ENCODE measurements at regions not wholly inside any gene's neighbourhood (a gene's known extent, or its start where the extent isn't known, plus 50 kb on each side); places are given as distances from the start of the nearest gene placed in this dataset.
"Not testable (repeated sequence)": the region's sequence is repeated elsewhere in the genome, so short reads cannot be mapped to it uniquely, and the experiment has no call there.

- Histone ChIP-seq H3K4me1 (ENCODE audit: insufficient read depth, low read length) (no peaks in the 10 kb centered on the region), H3K4me2 (ENCODE audit: insufficient read depth, low read length) (no peak overlapping the region), H3K9me3 (ENCODE audit: low read depth, low read length) (no peaks in the 10 kb centered on the region), H4K20me1 (ENCODE audit: insufficient read depth, low read length) (no peaks in the 10 kb centered on the region), H2AFZ (ENCODE audit: low read length) (no peak overlapping the region), H3K4me3 (ENCODE audit: insufficient read depth, low read length) (no peak overlapping the region), H3K27me3 (ENCODE audit: insufficient read depth, low read length) (no peaks in the 10 kb centered on the region), H3K79me2 (ENCODE audit: insufficient read depth, low read length) (no peaks in the 10 kb centered on the region), H3K27ac (ENCODE audit: low read depth, low read length) (no peak overlapping the region), H3K36me3 (ENCODE audit: insufficient read depth, low read length) (no peaks in the 10 kb centered on the region)
- no peak for DNase-seq (ENCODE audit: insufficient read length, low spot score, missing footprints)
- TF ChIP-seq CTCF (IDR thresholded peaks at IDR 0.05; ENCODE audit: extremely low read depth, low read depth, low read length): no peak
These were observed 660.7 kb downstream of the LMO4 start for GRCh38 chr1:87989346-87989745.

GRCh38 chr1:87992536-87992935 lies 663.9 kb downstream of the LMO4 start:
- not testable (repeated sequence) for H2AFZ ChIP-seq (ENCODE audit: low read length); H3K36me3 ChIP-seq (ENCODE audit: insufficient read depth, low read length); H3K79me2 ChIP-seq (ENCODE audit: insufficient read depth, low read length); H3K27me3 ChIP-seq (ENCODE audit: insufficient read depth, low read length); H3K4me3 ChIP-seq (ENCODE audit: insufficient read depth, low read length); H3K9me3 ChIP-seq (ENCODE audit: low read depth, low read length); H3K4me2 ChIP-seq (ENCODE audit: insufficient read depth, low read length); H3K4me1 ChIP-seq (ENCODE audit: insufficient read depth, low read length); H4K20me1 ChIP-seq (ENCODE audit: insufficient read depth, low read length); DNase-seq (ENCODE audit: insufficient read length, low spot score, missing footprints); H3K27ac ChIP-seq (ENCODE audit: low read depth, low read length)

- H3K27ac ChIP-seq (ENCODE audit: low read depth, low read length): no peak overlapping the region
- TF ChIP-seq CTCF (IDR thresholded peaks at IDR 0.05; ENCODE audit: extremely low read depth, low read depth, low read length): no peak
- H4K20me1 ChIP-seq (ENCODE audit: insufficient read depth, low read length): no peaks in the 10 kb centered on the region
- DNase-seq (ENCODE audit: insufficient read length, low spot score, missing footprints): no peak
- no peak overlapping the region for H3K4me3 ChIP-seq (ENCODE audit: insufficient read depth, low read length)
- H2AFZ ChIP-seq (ENCODE audit: low read length): no peak overlapping the region
- no peaks in the 10 kb centered on the region for H3K36me3 ChIP-seq (ENCODE audit: insufficient read depth, low read length)
- no peaks in the 10 kb centered on the region for H3K9me3 ChIP-seq (ENCODE audit: low read depth, low read length)
- no peaks in the 10 kb centered on the region for H3K79me2 ChIP-seq (ENCODE audit: insufficient read depth, low read length)
- H3K27me3 ChIP-seq (ENCODE audit: insufficient read depth, low read length): no peaks in the 10 kb centered on the region
- H3K4me2 ChIP-seq (ENCODE audit: insufficient read depth, low read length): no peak overlapping the region
- H3K4me1 ChIP-seq (ENCODE audit: insufficient read depth, low read length): no peaks in the 10 kb centered on the region
These were observed 664.4 kb downstream of the LMO4 start for GRCh38 chr1:87993051-87993450.

DNA sequence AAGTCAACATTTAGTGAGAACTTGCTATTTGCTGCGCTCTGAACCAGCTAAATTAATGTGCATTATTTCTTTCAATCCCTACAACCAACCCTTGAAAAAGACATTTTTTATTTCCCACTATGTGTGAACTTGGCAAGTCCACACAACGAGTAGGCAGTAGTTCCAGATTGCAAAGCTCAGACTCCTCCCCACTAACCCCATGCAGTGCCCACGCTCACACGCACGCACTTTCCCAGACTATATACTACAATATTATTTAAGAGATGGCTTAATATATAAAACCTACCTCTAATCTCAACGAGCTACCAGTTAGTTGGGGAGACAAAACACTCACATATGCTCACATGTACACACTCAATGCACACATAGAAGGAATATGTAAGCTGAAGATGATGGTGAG lies 671.2 kb downstream of the LMO4 start:
- H2AFZ ChIP-seq (ENCODE audit: low read length): no peak overlapping the region
- H3K27me3 ChIP-seq (ENCODE audit: insufficient read depth, low read length): no peaks in the 10 kb centered on the region
- no peaks in the 10 kb centered on the region for H3K79me2 ChIP-seq (ENCODE audit: insufficient read depth, low read length)
- DNase-seq (ENCODE audit: insufficient read length, low spot score, missing footprints): no peak
- H3K9me3 ChIP-seq (ENCODE audit: low read depth, low read length): no peaks in the 10 kb centered on the region
- H3K27ac ChIP-seq (ENCODE audit: low read depth, low read length): no peak overlapping the region
- H3K4me1 ChIP-seq (ENCODE audit: insufficient read depth, low read length): peaks cover 12% of the 10 kb centered on the region
- H3K36me3 ChIP-seq (ENCODE audit: insufficient read depth, low read length): no peaks in the 10 kb centered on the region
- no peak overlapping the region for H3K4me2 ChIP-seq (ENCODE audit: insufficient read depth, low read length)
- no peaks in the 10 kb centered on the region for H4K20me1 ChIP-seq (ENCODE audit: insufficient read depth, low read length)
- TF ChIP-seq CTCF (IDR thresholded peaks at IDR 0.05; ENCODE audit: extremely low read depth, low read depth, low read length): no peak
- H3K4me3 ChIP-seq (ENCODE audit: insufficient read depth, low read length): no peak overlapping the region

- Histone ChIP-seq H3K36me3 (ENCODE audit: insufficient read depth, low read length) (no peaks in the 10 kb centered on the region), H3K27me3 (ENCODE audit: insufficient read depth, low read length) (no peaks in the 10 kb centered on the region), H3K79me2 (ENCODE audit: insufficient read depth, low read length) (no peaks in the 10 kb centered on the region), H3K4me3 (ENCODE audit: insufficient read depth, low read length) (no peak overlapping the region), H3K9me3 (ENCODE audit: low read depth, low read length) (no peaks in the 10 kb centered on the region), H2AFZ (ENCODE audit: low read length) (no peak overlapping the region), H4K20me1 (ENCODE audit: insufficient read depth, low read length) (no peaks in the 10 kb centered on the region), H3K27ac (ENCODE audit: low read depth, low read length) (peak overlapping the region; percentile 20), H3K4me2 (ENCODE audit: insufficient read depth, low read length) (peak overlapping the region; percentile 39), H3K4me1 (ENCODE audit: insufficient read depth, low read length) (peaks cover 12% of the 10 kb centered on the region)
- no peak for TF ChIP-seq CTCF (IDR thresholded peaks at IDR 0.05; ENCODE audit: extremely low read depth, low read depth, low read length)
- DNase-seq (ENCODE audit: insufficient read length, low spot score, missing footprints): no peak
These were observed 672.8 kb downstream of the LMO4 start for GRCh38 chr1:88001460-88001859.

Measured in osteoblast (primary cell).